Activated effector memory CD4-positive, alpha-beta T cell treated with anti-CD3 and anti-CD28 coated beads, Interleukin-2, amount 50 U/mL, for 16 hours (primary cell): ENCODE measurements at regions not wholly inside any gene's neighbourhood (a gene's known extent, or its start where the extent isn't known, plus 50 kb on each side); places are given as distances from the start of the nearest gene placed in this dataset.

Experiments
- DNase-seq: peaks from one replicate; pipeline ENCODE4 v3.0.0-alpha.2; 2020

DNA sequence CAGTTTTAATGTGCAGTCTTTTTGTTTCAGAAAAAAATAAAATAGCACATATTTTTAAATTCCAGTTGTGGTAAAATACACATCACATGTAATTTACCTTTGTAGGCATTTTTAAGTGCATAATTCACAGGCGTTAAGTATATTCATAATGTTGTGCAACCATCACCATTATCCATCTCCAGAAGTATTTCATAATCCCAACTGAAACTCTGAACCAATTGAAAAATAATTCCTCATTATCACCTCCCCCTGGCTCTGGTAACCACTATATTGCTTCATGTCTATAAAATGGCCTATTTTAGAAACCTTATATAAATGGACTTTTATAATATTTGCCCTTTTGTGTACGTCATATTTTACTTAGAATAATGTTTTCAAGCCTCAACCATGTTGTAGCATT lies 756.5 kb upstream of the KLHL1 start:
- DNase-seq = no peak

DNA sequence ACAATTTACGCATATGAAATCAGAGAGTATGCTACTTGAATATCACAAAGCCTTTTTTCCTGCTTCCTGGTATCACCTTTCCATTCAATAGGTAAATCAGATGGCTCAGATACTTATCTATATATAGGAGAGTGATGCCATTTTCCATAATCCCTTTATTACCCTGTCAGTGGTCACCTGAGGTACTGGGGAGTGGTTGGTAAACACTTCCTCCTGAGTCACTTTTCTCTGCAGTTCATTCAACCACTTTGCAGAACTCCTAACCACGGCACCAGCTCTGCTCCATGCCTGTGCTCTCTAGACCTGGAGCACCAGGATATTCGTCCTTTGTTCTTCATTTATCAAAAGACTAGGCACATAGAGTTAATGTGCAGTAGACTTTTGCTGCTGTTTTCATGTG lies 748.5 kb upstream of the KLHL1 start:
- no peak for DNase-seq

DNA sequence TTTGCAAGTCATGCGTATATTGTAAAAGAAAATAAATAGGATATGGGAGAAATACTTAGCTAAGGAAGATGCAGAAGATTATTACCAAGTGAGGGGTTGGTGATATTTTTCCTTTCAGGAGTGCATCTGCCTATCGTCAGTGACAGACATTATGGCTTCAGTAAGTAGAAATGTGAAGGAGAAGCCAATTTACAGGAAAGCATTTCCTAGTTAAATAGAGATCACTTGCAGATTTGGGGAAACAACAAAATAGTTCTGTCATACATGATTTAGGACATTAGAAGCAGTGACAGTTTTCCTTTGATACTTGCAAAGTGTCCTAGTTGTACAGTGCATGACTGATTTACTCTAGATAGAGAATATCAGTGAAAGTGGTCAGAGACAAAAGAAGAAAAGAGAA lies 747.8 kb upstream of the KLHL1 start:
- no peak for DNase-seq

DNA sequence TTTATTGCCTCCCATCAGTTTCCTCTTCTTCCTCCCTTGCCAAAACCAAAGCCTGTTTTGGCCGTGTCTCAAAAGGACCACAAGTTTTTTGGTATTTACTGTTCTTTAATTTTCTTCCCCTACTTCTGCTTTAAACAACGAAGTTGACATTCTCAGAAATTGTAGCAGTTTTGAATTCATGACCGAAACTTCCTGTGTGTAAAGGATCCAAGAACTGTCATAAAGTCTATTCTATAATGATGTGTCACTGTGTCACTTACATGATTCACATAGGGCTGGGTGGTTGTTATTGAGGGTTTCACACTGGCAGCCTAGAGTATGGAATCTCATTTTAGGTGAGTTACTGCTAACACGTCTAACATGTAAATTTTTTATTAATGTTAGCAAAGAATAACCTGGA lies 741.0 kb upstream of the KLHL1 start:
- no peak for DNase-seq

DNA sequence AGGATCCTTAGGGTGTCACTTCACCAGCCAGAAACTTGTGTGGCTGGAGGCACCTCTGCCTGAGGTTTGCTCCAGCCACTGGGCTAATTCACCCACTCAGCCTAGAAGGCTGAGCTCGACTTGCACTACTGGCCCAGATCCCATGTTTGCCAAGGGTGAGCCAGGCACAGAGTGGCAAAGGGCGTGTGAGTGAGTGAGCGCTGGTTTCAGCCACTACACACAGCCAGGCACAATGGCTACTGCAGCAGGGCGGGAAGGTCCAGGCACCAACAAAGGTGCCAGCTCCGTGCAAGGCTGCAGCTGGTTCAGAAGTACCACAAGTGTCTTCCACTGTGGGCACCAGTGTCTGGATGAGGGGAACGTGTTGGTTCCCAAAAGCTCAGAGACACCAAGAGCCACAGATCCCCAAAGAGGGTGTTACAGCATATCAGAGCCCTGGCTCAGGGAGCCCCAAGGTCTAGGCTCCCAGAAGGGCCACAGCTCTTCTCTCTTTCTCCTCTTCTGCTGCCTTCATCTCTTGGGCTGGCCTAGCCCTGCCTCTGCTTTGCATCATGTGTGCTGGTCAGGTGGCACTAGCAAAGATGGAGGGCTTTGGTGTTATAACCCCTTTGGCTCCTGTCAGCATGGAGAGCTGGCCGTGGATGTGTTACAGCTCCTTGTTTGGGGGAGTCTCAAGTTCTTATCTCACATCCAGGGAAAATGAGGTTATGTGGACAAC lies 736.3 kb upstream of the KLHL1 start:
- no peak for DNase-seq

DNA sequence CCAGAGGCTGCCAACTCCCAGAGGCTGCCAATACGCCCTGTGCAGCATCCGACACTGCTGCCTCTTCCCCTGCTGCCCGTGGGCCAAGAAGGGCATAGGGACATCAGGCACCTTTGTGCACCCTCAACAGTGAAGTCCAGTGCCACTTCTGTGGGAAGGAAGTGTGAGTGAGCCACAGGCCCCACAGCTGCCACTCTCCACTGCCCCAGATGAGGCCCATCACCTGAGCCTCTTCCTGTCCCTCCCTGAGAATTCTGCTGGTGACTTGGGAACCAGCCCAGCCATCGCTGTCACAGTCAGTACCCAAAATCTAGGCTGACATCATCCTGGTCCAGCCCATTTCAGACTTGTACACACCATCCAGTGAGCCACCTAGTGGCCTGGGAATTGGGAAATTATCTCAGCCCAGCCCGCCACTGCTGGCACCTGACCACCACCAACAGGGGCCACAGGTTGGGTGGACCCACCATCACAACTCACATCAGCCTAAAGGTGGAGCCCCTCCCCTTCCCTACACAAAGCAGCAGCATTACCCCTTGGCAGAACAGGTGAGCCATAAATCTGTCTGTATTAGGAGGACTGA lies 733.9 kb upstream of the KLHL1 start:
- no peak for DNase-seq

DNA sequence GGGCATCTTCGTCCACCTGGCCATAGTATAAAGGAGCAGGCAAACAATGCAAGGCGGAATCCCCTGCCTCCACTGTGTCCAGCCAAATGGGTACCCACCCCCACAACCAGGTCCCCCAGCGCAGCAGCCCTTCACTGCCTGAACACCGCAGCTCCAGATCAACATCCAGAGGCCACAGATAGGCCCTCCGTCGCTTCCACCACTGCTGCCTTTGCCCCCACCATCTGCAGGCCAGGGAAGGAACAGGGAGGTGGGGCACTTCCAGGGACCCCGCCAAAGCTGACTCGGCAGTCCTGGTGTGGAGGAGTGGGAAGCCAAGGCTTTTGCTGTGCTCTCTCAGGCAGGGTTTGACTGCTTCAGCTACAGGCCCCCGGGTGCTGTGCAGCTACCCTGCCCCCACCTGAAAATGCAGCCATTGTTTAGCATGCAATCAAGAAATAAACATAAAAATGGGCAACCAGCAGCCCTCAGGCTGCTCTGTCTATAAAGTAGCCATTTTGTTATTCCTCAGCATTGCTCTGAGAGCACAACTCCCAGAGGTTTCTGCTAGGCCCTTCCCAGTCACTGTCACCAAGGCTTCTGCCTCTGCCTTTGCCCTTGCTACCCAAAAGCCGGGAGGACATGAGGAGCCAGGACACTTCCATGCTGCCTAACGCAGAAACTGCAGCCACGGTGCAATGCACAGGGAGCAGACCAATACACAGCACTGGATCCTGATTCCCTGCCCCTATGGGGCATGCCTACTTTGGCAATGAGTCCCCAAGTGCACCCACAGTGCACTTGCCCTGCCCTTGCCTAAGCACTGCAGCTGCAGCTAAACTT lies 733.2 kb upstream of the KLHL1 start:
- no peak for DNase-seq

DNA sequence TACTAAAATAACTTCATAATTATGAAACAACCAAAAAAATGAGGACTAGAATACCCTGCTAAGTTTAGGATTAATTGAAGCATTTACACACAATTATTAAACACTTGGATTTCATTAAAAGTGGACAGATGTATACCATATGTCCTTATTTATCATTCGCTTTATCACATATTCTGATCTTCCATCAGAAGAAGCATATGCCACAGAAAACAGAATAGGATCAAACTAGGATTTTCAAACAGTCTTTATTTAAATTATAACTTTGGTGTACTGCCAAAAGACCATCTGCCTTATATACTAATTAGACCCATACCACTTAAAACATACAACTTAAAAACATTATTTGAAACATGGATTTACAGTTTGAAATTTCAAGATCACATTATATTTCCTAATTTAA lies 727.1 kb upstream of the KLHL1 start:
- no peak for DNase-seq

DNA sequence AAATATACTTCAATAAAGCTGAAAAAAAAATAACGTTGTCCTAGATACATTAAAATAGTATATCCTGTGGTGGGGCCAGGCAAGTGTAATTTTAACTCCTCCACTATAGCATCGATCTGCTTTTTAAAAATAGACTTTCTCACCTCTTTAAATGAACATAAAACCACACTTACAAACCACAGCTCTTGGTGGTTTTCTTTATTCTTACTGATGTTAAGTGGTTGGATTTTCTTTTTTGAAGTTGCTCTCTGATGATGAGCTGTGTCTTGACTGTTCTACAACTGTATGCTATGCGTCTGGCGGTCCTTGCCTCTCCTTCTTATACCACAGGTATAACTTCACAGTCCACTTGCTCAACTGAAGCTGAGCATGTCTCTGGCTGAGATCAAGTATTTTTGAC lies 721.5 kb upstream of the KLHL1 start:
- DNase-seq = no peak

DNA sequence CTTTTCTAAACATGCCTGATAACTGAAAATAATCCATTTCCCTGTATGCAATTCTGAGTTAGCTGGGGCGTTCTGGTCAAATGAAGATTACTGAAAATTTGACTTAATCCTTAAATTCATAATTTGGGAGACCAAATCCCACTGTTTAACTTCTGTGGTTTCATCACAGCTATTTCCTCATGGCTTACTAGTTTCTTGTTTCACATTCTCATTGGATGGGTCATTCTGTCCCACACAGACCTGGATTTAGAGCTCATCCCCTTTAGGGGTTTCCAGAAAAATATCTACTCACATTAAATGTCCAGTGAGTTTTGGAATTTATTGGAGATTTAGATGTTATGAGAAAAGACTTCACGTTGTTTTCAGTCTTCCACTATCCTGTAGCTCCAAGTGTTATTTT lies 709.3 kb upstream of the KLHL1 start:
- DNase-seq = no peak

DNA sequence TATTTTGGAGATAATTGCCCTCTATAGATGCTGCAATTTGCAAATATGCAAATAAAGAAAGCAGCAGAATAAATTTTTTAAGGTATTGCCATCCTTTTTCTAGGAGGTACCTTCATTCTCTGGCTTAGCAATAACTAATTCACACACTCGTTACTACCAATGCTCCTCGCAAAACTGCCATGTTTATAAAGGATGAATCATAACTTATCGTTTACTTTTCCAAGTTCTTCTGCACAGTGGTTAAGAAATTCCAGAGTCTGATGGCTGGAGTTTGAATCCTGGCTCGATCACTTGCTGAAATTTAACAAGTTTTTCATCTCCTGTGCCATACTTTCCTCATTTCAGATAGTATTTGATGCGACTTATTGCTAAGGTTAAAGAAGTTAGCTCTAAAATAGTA lies 708.6 kb upstream of the KLHL1 start:
- DNase-seq = no peak

DNA sequence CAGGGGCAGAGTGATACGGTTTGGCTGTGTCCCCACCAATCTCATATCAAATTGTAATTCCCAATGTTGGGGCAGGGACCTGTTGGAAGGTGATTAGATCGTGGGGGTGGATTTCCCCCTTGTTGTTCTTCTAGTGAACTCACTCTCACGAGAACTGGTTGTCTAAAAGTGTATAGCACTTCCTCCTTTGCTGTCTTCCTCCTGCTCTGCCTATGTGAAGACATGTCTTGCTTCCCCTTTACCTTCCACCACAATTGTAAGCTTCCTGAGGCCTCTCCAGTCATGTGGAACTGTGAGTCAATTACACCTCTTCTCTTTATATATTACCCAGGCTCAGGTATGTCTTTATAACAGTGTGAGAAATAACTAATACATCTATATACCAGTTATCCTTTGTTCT lies 706.4 kb upstream of the KLHL1 start:
- no peak for DNase-seq

DNA sequence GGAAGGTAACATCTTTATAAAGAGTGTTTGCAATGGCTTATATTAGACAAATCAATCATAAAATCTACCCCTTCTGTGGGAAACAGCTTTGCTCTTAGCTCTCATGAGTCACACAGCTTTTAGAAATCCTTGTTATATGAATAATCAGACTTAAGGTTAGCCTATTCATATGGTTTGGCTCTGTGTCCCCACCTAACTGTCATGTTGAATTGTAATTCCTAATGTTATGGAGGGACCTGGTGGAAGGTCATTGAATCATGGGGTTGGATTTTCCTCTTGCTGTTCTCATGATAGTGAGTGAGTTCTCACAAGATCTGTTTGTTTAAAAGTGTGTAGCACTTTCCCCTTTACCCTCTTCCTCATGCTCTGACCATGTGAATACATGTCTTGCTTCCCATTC lies 704.2 kb upstream of the KLHL1 start:
- DNase-seq = no peak

DNA sequence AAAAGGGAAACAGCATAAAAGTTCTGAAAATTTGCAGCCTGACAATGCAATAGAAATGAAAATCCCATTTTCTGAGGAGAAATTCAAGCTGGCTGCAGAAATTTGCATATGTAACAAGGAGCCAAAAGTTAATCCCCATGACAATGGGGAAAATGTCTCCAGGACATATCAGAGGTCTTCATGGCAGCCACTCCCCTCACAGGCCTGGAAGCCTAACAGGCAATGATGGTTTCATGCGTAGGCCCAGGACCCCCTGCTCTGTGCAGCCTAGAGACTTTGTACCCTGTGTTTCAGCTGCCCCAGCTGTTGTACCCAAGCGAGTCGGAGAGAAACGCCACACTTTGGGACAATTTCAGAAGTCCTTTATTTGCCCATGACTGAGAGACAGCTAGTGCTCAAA lies 701.3 kb upstream of the KLHL1 start:
- DNase-seq = no peak

DNA sequence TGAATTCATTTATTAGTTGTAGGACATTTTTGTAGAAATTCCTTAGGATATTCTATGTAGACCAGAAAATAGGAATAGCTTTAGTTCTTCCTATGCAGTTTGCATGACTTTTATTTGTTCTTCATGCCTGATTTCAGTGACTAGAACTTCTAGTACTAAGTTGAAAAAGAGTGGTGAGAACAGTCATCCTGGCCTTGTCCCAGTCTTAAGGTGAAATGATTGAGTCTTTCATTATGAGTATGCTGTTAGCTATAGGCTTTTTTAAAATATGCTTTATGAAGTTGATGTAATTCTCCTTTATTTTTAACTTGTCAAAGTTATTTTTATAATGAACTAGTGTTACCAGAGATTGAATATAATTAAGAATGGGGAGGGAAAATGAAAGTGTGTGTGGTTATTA lies 690.1 kb upstream of the KLHL1 start:
- no peak for DNase-seq

DNA sequence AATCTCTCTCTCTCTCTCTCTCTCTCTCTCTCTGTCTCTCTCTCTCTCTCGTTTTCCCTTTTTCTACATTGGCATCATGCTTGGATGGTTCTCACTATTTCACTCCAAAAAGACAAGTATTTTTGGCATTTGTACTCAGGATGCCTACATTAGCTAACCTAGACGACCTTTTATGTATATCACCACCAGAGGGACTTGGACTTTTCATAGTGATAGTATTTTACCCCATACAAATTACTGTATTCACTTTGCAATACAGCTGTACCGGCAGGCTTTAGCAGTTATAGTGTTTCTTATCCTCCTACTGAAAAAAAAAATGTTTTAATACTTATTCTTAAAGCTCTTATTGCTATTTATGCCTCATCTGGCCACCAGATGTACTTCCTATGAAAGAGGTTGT lies 687.2 kb upstream of the KLHL1 start:
- no peak for DNase-seq

DNA sequence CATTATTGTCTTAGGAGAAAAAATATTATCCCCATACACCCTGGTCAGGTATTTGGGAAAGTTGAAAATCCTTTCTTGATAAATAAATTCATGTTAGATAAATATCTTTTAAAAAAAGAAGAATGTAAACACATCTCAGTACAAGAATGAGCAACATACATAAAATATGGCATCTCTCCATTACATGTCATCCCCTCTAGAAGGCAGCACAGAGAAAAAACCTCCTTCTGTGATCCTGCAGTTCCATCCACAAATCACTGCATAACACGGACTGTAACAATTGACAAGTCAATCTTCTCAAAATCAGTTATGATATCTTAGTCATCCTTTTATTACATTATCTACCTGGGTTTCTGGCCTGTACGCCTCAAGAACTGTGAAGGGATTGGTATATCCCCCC lies 683.9 kb upstream of the KLHL1 start:
- DNase-seq = no peak

DNA sequence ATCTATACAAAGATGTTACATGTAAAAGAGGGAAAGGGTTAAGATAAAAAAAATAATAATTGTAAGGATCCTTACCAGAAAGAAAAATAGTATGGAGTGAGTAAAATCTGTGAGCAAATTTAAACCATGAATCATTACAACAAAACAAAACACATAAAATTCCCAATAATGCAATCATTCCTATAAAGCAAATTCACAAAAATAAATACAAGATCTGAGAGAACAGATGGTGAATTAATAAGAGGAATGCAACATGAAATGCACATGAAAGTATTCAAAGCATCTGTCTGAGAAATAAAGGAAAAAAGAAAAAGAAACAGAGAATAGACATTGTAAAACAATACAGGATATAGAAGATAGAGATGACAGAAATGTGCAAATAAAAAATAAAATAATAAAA lies 681.5 kb upstream of the KLHL1 start:
- DNase-seq = no peak

DNA sequence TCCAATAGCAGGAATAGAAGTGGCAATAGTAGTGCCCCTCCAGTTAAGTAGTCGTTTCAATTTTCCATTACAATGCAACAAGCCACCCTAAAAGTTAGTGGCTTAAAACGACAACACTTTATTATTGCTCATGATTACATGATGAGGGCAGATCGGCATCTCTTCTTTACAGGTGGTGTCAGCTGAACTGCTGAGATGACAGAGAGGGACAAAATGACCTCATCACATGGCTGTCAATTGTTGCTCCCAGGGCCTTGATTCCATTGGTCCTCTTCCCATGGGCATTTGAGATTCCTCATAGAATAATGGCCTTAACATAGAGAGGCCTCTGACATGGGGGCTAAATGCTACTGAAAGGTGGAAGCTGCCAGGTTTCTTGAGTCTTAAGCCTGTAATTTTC lies 679.8 kb upstream of the KLHL1 start:
- no peak for DNase-seq

DNA sequence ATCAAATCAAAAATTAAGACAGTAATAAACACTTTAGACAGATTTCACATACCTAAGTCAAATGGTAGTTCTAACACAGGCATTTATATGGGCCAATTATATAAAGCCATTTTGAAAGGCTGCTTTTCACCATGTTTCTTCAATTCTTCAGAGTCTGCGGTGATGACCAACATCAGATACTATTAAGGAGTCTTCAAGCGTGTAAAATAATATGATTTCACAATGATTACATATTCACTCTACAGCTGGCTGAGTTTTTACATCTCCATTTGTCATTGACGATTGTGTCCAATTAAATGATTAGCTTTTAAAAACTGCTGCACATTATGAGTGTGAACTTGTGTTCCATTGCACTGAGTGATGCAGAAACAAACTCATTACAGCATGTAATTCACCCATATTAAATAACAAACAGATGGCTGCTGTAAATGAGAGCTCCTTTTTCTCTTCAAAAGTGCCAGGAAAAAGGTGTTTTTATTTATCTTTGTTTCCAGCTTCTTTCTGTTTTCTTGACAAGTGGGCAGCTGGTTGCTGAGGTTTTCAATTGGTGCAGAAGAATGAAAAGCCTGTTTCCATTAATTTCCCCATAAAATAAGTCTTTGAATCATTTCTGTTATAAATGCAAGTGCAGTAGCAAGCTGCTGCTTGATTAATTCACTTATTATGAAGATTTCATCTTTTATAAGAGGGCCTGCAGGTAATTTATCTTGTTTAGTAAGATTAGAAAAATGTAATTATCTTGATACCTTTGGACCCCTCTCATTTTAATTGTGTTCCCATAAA lies 676.1 kb upstream of the KLHL1 start:
- no peak for DNase-seq

DNA sequence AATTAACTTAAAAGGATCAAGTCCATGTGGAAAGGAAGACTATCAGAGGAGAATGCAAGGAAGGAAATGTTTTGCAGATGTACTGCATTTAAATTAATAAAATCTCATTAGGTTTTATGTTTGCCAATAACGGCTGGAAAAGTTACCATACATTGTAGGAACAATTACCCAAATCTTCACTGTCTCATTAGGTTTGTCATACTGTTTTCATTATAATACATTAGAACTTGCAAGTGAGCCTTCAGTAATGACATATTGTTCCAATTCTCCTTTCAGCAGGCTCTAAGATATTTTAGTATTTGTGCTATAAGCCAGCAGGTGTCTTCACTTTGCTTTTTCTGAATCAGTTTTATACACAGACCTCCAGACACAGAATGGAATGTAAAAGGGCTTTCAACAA lies 661.6 kb upstream of the KLHL1 start:
- DNase-seq = no peak

DNA sequence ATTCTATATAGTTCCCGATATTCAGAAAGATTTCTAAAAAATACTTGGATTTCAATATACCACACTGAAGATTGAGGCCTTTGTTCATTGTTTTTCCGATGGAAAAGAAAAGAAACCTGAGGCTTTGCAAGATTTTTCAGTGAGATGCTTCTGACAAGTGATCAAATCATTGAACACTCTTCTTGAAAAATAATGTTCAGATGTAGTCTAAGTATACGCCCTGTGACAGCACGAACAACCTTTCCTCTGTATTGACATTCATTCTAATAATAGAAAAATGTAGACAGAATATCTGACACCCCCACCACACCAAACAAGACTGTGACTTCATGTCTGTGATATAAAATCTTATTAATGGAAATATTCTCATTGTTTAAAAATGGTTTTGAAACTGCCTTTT lies 650.7 kb upstream of the KLHL1 start:
- DNase-seq = no peak

DNA sequence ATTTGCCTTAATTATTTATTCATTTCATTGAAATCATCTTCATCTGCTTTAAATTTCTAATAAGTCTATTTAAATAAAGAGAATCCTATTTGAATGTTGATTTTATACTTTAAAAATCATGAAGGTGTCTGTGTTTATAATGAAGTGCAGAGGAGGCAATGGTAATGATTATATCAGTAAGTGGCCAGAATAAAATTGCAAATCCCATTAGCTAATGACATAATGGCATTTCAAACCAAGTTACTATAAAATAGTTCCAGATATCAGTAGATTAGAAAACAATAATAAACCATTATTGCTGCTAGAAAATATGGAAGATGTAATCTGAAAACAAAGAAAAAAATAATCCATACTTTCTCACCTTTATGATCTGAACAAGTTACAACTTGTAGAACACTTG lies 647.8 kb upstream of the KLHL1 start:
- no peak for DNase-seq

DNA sequence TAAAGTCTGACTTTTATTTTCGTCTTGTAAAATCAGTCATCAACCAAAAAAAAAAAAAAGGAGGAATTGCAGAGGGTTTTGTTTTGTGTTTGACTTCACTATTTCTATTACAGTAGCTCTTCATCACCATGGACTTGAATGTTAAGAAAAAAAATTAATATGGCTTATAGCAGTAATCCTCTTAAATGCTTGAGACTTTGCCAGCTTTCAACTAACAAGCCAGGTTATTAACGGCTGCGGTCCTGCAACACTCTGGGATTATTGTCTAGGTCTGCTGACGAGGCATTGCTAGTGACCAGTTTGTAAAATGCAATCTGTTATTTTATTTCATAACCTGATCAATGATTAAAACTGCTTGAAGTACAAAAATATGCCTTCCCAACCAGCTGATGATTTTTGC lies 647.2 kb upstream of the KLHL1 start:
- no peak for DNase-seq
